Body of pancreas (tissue), 4 donors: ENCODE measurements at regions not wholly inside any gene's neighbourhood (a gene's known extent, or its start where the extent isn't known, plus 50 kb on each side); places are given as distances from the start of the nearest gene placed in this dataset.

Experiments used
- ATAC-seq: fragments of 150-250 bp; one replicate; pipeline ENCODE4 v1.9.1; 2016
- DNase-seq, 4 donors: peaks; one replicate each; pipeline ENCODE4 v3.0.0-alpha.2; 2019
- H3K27ac ChIP-seq, 4 donors: fragments of 200-600 bp; sonication (generic); 1 replicate in 3 of 4; 2 replicates in 1 of 4; pipeline versions ENCODE4 v1.5.1 to v1.6.1; 2016 to 2019; ENCODE audit warnings: mild to moderate bottlenecking in 1 of 4, mixed read lengths in 1 of 4, moderate library complexity in 1 of 4
- H3K27me3 ChIP-seq, 2 donors: fragments of 200-600 bp; sonication (generic); one replicate each; pipeline ENCODE4 v1.6.0; 2016; ENCODE audit warnings: mild to moderate bottlenecking in 1 of 2
- H3K36me3 ChIP-seq, 2 donors: fragments of 200-600 bp; sonication (generic); replicated peaks in 1 of 2; 2 replicates each; pipeline ENCODE4 v1.5.1; 2016; ENCODE audit warnings: low read depth in 2 of 2; ENCODE audit not compliant: insufficient read depth in 1 of 2
- H3K4me1 ChIP-seq: fragments of 200-600 bp; sonication (generic); one replicate; pipeline ENCODE4 v1.6.0; 2016
- H3K4me3 ChIP-seq, 2 donors: fragments of 200-600 bp; sonication (generic); 1 replicate in 1 of 2; 2 replicates in 1 of 2; pipeline ENCODE4 v1.5.1; 2016 to 2019
- H3K9me3 ChIP-seq, 3 donors: fragments of 200-600 bp; sonication (generic); 1 replicate in 2 of 3; 2 replicates in 1 of 3; pipeline ENCODE4 v1.5.1; 2016
- POLR2A ChIP-seq, 3 donors: fragments of 450-650 bp; IDR thresholded peaks; one replicate each; pipeline ENCODE4 v1.6.1; 2016; ENCODE audit warnings: antibody characterized with exemption in 3 of 3, mild to moderate bottlenecking in 2 of 3
- WGBS, 2 donors: methylation state at CpG; one replicate each; pipeline ENCODE4 v1.1.5; 2017; 5-methylcytosine and 5-hydroxymethylcytosine counted together
- intact Hi-C: fragments of 100-400 bp; cut with DNase I; formaldehyde crosslinking; loops from one replicate; pipeline ENCODE4 v1.15.1; 2023
- TF ChIP-seq, protein P1 (sequence below), 7 experiments: fragments of 450-650 bp in 4 of 7; fragments of 200-600 bp in 3 of 7; sonication (generic) in 3 of 7; IDR thresholded peaks; one replicate each; pipeline ENCODE4 v1.5.1; 2016 to 2019; ENCODE audit warnings: antibody characterized with exemption in 7 of 7

DNA sequence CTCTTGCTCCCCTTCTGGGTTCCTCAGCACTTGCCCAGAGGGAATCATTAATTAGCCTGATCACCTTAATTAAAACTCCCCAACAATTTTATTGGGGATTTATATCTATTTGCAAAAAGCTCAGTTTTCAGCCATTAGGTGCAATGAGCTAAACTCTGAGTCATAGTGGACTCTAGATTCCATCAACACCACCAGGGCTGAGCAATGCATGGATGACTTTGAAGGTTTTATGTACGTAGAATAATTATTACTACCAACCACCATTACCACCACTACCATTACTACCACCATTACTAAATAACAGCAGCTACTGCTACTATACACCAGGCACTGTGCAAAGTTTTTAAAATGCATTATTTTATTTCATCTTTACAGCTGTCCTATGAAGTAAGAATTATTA, 81.2 kb downstream of the ZNF621 start:
- TF ChIP-seq, protein P1, sequence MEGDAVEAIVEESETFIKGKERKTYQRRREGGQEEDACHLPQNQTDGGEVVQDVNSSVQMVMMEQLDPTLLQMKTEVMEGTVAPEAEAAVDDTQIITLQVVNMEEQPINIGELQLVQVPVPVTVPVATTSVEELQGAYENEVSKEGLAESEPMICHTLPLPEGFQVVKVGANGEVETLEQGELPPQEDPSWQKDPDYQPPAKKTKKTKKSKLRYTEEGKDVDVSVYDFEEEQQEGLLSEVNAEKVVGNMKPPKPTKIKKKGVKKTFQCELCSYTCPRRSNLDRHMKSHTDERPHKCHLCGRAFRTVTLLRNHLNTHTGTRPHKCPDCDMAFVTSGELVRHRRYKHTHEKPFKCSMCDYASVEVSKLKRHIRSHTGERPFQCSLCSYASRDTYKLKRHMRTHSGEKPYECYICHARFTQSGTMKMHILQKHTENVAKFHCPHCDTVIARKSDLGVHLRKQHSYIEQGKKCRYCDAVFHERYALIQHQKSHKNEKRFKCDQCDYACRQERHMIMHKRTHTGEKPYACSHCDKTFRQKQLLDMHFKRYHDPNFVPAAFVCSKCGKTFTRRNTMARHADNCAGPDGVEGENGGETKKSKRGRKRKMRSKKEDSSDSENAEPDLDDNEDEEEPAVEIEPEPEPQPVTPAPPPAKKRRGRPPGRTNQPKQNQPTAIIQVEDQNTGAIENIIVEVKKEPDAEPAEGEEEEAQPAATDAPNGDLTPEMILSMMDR (IDR thresholded peaks at IDR 0.05), result no peak
- no peak for TF ChIP-seq POLR2A (IDR thresholded peaks at IDR 0.05)
- Histone ChIP-seq H3K36me3 (no peaks in the 10 kb centered on the region), H3K27me3 (no peaks in the 10 kb centered on the region), H3K9me3 (no peaks in the 10 kb centered on the region), H3K4me3 (no peak overlapping the region), H3K27ac (no peak overlapping the region), H3K4me1 (no peaks in the 10 kb centered on the region)
- 63 to 65% methylated on average over 1 of the region's 1 CpG for WGBS, 2 donors
- DNase-seq, result no peak
- intact Hi-C loops, result no loop called here
- ATAC-seq, result no peak

DNA sequence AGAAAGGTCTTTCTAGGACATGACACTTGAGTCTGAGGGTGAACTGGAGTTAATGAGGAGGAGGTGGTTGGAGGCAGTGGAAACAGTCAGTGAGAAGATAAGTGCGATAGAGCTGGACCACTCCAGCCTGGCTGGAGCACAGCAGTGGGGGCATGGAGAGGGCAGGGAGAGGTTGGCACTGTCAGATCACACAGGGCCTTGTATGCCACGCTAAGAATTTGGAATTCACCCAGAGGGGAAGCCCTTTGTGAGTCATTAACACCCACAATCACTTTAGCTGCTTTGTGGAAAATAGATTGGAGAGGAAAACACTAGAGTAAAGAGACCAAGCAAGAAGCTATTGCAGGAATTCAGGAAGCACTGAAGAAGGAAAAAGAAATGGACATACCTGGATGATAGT, 83.3 kb downstream of the ZNF621 start:
- no peaks in the 10 kb centered on the region for H3K36me3 ChIP-seq
- peak; percentile 35 for ATAC-seq
- intact Hi-C loops, result no loop called here

DNA sequence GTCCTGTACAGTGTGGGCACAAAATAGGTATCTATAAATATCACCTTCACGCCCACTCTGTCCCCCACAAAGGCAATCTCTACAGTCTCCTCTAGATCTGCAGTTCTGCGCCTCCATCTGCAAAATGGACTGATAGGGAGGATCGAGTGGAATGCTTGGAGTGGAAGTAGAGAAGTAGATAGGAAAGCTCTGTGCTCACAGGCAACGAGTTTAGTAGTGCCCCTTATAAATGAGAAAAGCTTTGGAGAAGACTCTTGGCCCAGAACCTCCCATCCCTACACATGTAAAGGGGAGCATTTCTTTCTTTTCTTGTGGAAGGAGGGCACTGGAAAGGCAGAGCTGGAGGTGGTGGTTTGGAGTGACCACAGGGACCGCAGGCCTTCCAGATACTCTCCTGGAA, 88.5 kb downstream of the ZNF621 start:
- no peaks in the 10 kb centered on the region for H3K9me3 ChIP-seq
- intact Hi-C loops, result no loop called here
- WGBS, 2 donors, result 82 to 83% methylated on average over 5 of the region's 5 CpGs
- no peak for DNase-seq
- H3K27me3 ChIP-seq, result no peaks in the 10 kb centered on the region
- H3K27ac ChIP-seq, result no peak overlapping the region
- H3K4me3 ChIP-seq, result no peak overlapping the region
- no peak for TF ChIP-seq POLR2A (IDR thresholded peaks at IDR 0.05)
- TF ChIP-seq, protein P1 (IDR thresholded peaks at IDR 0.05), result no peak
- H3K36me3 ChIP-seq, result no peaks in the 10 kb centered on the region
- no peaks in the 10 kb centered on the region for H3K4me1 ChIP-seq
- no peak for ATAC-seq

More for the DNA sequence above, 83.3 kb downstream of the ZNF621 start:
- no peak overlapping the region for H3K27ac ChIP-seq
- DNase-seq, result no peak
- H3K4me1 ChIP-seq, result no peaks in the 10 kb centered on the region
- H3K27me3 ChIP-seq, result no peaks in the 10 kb centered on the region
- no peaks in the 10 kb centered on the region for H3K9me3 ChIP-seq
- no peak for TF ChIP-seq POLR2A (IDR thresholded peaks at IDR 0.05)
- TF ChIP-seq, protein P1 (IDR thresholded peaks at IDR 0.05), result no peak
- no peak overlapping the region for H3K4me3 ChIP-seq
- 36 to 37% methylated on average over 2 of the region's 2 CpGs for WGBS, 2 donors

DNA sequence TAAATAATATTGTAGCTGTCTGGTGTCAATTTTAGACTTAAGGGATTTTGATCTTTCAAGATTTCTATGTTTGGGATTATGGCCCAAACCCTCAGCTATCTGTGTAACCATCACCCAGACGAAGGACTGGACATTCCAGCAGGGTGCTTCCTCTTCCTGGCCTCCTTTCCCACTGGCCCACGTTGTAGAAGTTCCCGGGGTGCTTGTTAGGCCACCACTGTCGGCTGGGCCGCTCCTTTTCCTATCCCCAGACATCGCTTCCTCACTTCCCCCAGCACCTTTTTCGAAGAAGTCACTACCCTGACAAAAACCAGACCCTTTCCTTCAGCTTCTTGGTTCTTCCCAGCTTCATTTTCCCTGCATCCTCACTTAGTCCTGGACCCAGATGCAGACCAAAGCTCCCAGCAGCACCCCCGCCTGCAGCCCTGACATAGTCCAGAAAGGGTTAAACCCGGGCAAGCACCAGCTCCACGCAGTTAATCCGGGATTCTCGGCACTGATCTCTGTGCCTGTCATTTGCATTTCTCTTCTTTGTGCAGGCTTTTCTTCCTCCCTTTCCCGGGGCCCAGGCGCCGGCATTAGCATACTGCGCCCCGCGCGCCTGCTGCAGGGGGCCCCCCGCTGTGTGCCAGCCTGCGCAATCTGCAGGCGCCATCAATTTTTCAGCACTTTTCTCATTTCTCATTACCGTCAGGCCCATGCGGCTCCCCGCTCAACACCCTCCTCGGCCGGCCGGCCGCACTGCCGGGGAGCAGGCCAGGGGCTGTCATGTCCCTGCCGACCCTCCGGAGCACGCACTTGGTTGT, 90.6 kb downstream of the ZNF621 start:
- Histone ChIP-seq H3K4me1 (no peaks in the 10 kb centered on the region), H3K27me3 (no peaks in the 10 kb centered on the region), H3K36me3 (no peaks in the 10 kb centered on the region), H3K27ac (no peak overlapping the region), H3K9me3 (no peaks in the 10 kb centered on the region), H3K4me3 (no peak overlapping the region)
- intact Hi-C loops, result no loop called here
- DNase-seq (no peak), ATAC-seq (no peak)
- 19 to 22% methylated on average over 33 of the region's 33 CpGs for WGBS, 2 donors
- no peak for TF ChIP-seq POLR2A (IDR thresholded peaks at IDR 0.05)
- TF ChIP-seq, protein P1 (IDR thresholded peaks at IDR 0.05), result no peak
